SU-DHL-6 (cell line): ENCODE measurements at regions not wholly inside any gene's neighbourhood (a gene's known extent, or its start where the extent isn't known, plus 50 kb on each side); places are given as distances from the start of the nearest gene placed in this dataset.

ENCODE experiments used
- EZH2phosphoT487 ChIP-seq: fragments of 200-600 bp; sonication (generic), shearing (Covaris generic); conservative IDR thresholded peaks from 2 replicates; pipeline ENCODE4 v1.6.1; 2018; ENCODE audit warnings: mild to moderate bottlenecking, antibody characterized with exemption, low read length, moderate library complexity, mixed read lengths
- TF ChIP-seq, protein P1 (sequence below): fragments of 200-600 bp; sonication (generic); IDR thresholded peaks from one replicate; pipeline ENCODE4 v1.5.1; 2017; ENCODE audit warnings: antibody characterized with exemption, mild to moderate bottlenecking, low read length, moderate library complexity; ENCODE audit not compliant: insufficient read depth, poor library complexity, severe bottlenecking

DNA sequence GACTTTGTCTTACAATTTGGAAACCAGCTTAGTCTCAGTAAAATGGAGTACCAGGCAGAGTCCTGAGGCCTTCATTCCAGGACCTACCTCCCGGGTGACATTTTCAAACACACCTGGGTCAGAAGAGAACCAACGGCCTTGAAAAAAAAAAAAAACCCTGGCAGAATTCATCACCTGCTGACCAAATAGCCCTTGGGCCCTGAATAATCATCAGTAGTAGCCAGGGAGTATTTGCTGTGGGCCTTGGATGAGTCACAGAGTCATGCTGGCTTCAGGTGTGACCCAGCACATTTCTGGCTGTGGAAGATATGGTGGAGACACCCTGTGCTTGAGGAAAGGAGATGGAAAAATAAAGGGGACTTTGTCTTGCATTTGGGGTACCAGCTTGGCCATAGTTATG, 92.2 kb downstream of the LPAR4 start:
- TF ChIP-seq, protein P1, sequence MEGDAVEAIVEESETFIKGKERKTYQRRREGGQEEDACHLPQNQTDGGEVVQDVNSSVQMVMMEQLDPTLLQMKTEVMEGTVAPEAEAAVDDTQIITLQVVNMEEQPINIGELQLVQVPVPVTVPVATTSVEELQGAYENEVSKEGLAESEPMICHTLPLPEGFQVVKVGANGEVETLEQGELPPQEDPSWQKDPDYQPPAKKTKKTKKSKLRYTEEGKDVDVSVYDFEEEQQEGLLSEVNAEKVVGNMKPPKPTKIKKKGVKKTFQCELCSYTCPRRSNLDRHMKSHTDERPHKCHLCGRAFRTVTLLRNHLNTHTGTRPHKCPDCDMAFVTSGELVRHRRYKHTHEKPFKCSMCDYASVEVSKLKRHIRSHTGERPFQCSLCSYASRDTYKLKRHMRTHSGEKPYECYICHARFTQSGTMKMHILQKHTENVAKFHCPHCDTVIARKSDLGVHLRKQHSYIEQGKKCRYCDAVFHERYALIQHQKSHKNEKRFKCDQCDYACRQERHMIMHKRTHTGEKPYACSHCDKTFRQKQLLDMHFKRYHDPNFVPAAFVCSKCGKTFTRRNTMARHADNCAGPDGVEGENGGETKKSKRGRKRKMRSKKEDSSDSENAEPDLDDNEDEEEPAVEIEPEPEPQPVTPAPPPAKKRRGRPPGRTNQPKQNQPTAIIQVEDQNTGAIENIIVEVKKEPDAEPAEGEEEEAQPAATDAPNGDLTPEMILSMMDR: no peak
- no peak for TF ChIP-seq EZH2phosphoT487
